OCI-LY3 (cell line): ENCODE measurements at regions not wholly inside any gene's neighbourhood (a gene's known extent, or its start where the extent isn't known, plus 50 kb on each side); places are given as distances from the start of the nearest gene placed in this dataset.
"Not testable (repeated sequence)": the region's sequence is repeated elsewhere in the genome, so short reads cannot be mapped to it uniquely, and the experiment has no call there.

Source experiments
- H2AFZ ChIP-seq: fragments of 200-600, 300-600 bp; shearing (Covaris generic); 2 replicates; pipeline ENCODE4 v1.6.0; 2014; ENCODE audit warnings: antibody characterized with exemption, low read depth, low read length
- H3K27ac ChIP-seq: fragments of 200-600, 300-600 bp; sonication (generic); 2 replicates; pipeline ENCODE4 v1.5.1; 2014; ENCODE audit warnings: mild to moderate bottlenecking, low read length, moderate library complexity, mixed read lengths
- H3K27me3 ChIP-seq: fragments of 200-600, 300-600 bp; sonication (generic); 2 replicates; pipeline ENCODE4 v1.6.1; 2014; ENCODE audit warnings: low read depth, low read length, mixed read lengths
- H3K36me3 ChIP-seq: fragments of 200-600, 300-600 bp; sonication (generic); replicated peaks from 2 replicates; pipeline ENCODE3; 2014; ENCODE audit warnings: low read depth, low read length, mixed read lengths
- H3K4me1 ChIP-seq: fragments of 300-600, 200-600 bp; sonication (generic); 2 replicates; pipeline ENCODE4 v1.6.1; 2014; ENCODE audit warnings: low read length, mixed read lengths
- H3K4me2 ChIP-seq: fragments of 200-600, 300-600 bp; sonication (generic); 2 replicates; pipeline ENCODE4 v1.6.1; 2014; ENCODE audit warnings: low read length, mixed read lengths
- H3K4me3 ChIP-seq: fragments of 300-600, 200-600 bp; sonication (generic); 2 replicates; pipeline ENCODE4 v1.5.1; 2014; ENCODE audit warnings: antibody characterized with exemption, mild to moderate bottlenecking, low read length, moderate library complexity
- H3K79me2 ChIP-seq: fragments of 300-600, 200-600 bp; shearing (Covaris generic); 2 replicates; pipeline ENCODE4 v1.6.1; 2014; ENCODE audit warnings: mild to moderate bottlenecking, low read length, mixed read lengths
- H3K9ac ChIP-seq: fragments of 300-600, 200-600 bp; shearing (Covaris generic); 2 replicates; pipeline ENCODE4 v1.6.0; 2014; ENCODE audit warnings: mild to moderate bottlenecking, low read length, moderate library complexity
- H3K9me3 ChIP-seq: fragments of 200-600, 300-600 bp; shearing (Covaris generic); 2 replicates; pipeline ENCODE4 v1.6.1; 2014; ENCODE audit warnings: low read length, mixed read lengths; ENCODE audit not compliant: insufficient read depth
- H4K20me1 ChIP-seq: fragments of 200-600, 300-600 bp; sonication (generic); 2 replicates; pipeline ENCODE4 v1.6.1; 2016; ENCODE audit warnings: low read length, mixed read lengths; ENCODE audit not compliant: insufficient read depth
- EZH2phosphoT487 ChIP-seq: fragments of 200-600 bp; shearing (Covaris generic); IDR thresholded peaks from 2 replicates; pipeline ENCODE4 v1.6.1; 2018; ENCODE audit warnings: antibody characterized with exemption, mixed run types, low read depth
- TF ChIP-seq, protein P1 (sequence below): fragments of 200-600, 300-600 bp; sonication (generic); IDR thresholded peaks from 2 replicates; pipeline ENCODE4 v1.5.1; 2014; ENCODE audit warnings: antibody characterized with exemption, low read length, low read depth

DNA sequence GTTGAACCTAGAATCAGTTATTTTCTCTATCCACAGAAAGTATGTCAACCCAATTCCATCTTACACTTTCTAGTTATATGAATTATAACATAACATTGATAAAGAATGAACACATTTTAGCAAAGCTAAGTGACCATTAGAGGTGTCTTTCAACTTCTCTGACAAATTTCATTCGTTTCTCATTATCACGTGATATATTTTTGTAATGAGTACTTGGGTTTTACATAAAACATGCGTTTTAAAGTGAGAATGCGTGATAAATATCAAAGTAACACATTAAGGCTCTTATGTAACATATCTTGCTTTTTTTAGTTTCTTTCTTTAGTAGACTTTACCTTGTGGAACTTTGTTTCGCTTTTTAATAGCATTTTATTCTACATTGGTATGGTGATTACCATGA lies 1715.1 kb upstream of the IGFBP7 start:
- H3K27me3 ChIP-seq: no peaks in the 10 kb centered on the region
- TF ChIP-seq EZH2phosphoT487: no peak
- TF ChIP-seq, protein P1, sequence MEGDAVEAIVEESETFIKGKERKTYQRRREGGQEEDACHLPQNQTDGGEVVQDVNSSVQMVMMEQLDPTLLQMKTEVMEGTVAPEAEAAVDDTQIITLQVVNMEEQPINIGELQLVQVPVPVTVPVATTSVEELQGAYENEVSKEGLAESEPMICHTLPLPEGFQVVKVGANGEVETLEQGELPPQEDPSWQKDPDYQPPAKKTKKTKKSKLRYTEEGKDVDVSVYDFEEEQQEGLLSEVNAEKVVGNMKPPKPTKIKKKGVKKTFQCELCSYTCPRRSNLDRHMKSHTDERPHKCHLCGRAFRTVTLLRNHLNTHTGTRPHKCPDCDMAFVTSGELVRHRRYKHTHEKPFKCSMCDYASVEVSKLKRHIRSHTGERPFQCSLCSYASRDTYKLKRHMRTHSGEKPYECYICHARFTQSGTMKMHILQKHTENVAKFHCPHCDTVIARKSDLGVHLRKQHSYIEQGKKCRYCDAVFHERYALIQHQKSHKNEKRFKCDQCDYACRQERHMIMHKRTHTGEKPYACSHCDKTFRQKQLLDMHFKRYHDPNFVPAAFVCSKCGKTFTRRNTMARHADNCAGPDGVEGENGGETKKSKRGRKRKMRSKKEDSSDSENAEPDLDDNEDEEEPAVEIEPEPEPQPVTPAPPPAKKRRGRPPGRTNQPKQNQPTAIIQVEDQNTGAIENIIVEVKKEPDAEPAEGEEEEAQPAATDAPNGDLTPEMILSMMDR: no peak
- H3K27ac ChIP-seq: no peak overlapping the region
- H3K9me3 ChIP-seq: no peaks in the 10 kb centered on the region
- no peaks in the 10 kb centered on the region for H4K20me1 ChIP-seq
- H3K4me2 ChIP-seq: no peak overlapping the region
- H3K9ac ChIP-seq: no peak overlapping the region
- no peaks in the 10 kb centered on the region for H3K79me2 ChIP-seq
- no peaks in the 10 kb centered on the region for H3K36me3 ChIP-seq
- H3K4me1 ChIP-seq: no peaks in the 10 kb centered on the region
- no peak overlapping the region for H3K4me3 ChIP-seq
- H2AFZ ChIP-seq: no peak overlapping the region

DNA sequence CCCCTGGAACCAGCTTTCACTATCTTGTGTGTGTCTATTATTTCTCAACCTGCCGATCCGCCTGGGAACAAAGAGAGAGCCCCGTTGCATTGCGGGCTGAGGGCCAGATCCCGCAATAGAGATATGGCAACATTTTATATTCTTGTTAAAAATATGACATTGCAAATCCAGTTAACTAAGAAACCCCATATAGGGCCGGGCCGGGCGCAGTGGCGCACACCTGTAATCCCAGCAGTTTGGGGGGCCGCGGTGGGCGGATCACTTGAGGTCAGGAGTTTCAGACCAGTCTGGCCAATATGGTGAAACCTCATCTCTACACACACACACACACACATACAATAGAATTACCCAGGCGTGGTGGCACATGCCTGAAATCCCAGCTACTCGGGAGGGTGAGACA lies 1708.4 kb upstream of the IGFBP7 start:
- not testable (repeated sequence) for H3K9ac ChIP-seq, H3K27me3 ChIP-seq, H2AFZ ChIP-seq, H3K36me3 ChIP-seq, H3K79me2 ChIP-seq, H3K27ac ChIP-seq, H3K9me3 ChIP-seq, H4K20me1 ChIP-seq, H3K4me2 ChIP-seq, H3K4me3 ChIP-seq
- H3K4me1 ChIP-seq: peaks cover 26% of the 10 kb centered on the region

DNA sequence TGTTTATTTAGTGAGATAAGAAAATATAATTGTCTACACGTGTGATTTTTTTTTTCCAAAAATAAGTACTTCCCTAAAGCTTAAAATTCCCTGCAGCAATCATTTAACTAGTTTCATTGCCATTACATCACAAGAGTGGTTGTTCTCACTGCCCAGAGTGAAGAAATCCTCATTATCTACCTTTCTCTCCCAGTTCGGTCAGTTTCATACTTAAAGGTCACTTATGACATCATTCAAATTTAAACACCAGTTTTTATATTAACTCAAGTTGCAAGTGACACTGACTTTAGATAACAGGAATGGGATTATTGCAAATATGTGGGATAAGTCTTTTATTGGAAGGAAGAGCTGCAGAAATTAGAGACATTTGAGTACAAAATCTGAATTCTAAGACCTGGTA lies 1699.8 kb upstream of the IGFBP7 start:
- Histone ChIP-seq H3K4me3 (no peak overlapping the region), H3K27ac (no peak overlapping the region), H3K27me3 (no peaks in the 10 kb centered on the region), H3K4me1 (peaks cover 6% of the 10 kb centered on the region; the same call in 1 of the 2 replicates), H3K79me2 (no peaks in the 10 kb centered on the region), H3K9me3 (no peaks in the 10 kb centered on the region; the same call in 1 of the 2 replicates), H3K9ac (no peak overlapping the region), H4K20me1 (no peaks in the 10 kb centered on the region), H3K4me2 (no peak overlapping the region), H2AFZ (no peak overlapping the region), H3K36me3 (peaks cover 3% of the 10 kb centered on the region)
- TF ChIP-seq, protein P1: no peak
- no peak for TF ChIP-seq EZH2phosphoT487

DNA sequence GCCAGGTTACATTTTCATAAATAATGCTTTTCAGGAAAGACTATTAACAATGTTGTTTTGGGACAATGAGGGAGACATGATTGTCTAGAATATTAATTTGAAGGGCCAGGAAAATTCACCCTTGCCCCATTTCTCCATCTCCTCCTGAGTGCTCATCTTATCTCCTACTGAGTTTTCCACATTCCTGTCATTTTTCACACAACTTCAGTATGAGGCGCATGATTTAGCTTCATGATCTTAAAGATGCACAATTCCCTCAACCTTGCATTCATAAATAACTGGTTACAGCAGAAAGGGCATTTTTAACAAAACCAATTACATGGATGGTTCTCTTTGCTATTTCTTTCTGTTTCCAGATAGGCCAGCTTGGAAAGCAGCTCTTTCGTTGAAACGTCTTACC lies 1699.2 kb upstream of the IGFBP7 start:
- no peak overlapping the region for H2AFZ ChIP-seq
- no peaks in the 10 kb centered on the region for H3K79me2 ChIP-seq
- no peaks in the 10 kb centered on the region for H3K9me3 ChIP-seq
- no peaks in the 10 kb centered on the region for H3K36me3 ChIP-seq
- TF ChIP-seq, protein P1: no peak
- no peak for TF ChIP-seq EZH2phosphoT487
- H3K9ac ChIP-seq: no peak overlapping the region
- H3K4me3 ChIP-seq: no peak overlapping the region
- H3K4me1 ChIP-seq: peaks cover 6% of the 10 kb centered on the region; the same call in 1 of the 2 replicates
- H4K20me1 ChIP-seq: no peaks in the 10 kb centered on the region
- H3K27me3 ChIP-seq: no peaks in the 10 kb centered on the region
- H3K27ac ChIP-seq: no peak overlapping the region
- H3K4me2 ChIP-seq: no peak overlapping the region

DNA sequence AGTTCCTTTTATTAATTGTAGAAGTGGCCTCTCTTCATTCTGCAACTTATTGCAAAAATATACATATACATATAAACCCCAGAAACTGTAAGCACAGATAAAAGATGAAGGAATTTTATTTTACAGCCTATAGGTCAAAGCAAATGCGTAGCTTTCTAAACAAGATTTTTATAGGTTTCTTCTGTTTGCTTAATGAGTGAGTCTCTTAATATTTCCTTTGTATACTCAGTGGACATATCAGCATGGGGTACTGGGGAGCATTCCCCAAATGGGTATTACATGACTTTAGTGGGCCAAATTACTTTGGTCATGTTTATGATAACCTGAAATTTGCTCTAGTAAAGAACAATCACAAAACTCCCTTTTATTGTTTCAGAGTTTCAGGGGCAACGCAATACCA lies 1698.6 kb upstream of the IGFBP7 start:
- H3K4me3 ChIP-seq: no peak overlapping the region
- peaks cover 4% of the 10 kb centered on the region; the same call in 1 of the 2 replicates for H3K4me1 ChIP-seq
- H2AFZ ChIP-seq: no peak overlapping the region
- no peaks in the 10 kb centered on the region for H4K20me1 ChIP-seq
- no peaks in the 10 kb centered on the region for H3K36me3 ChIP-seq
- no peak overlapping the region for H3K4me2 ChIP-seq
- no peaks in the 10 kb centered on the region for H3K9me3 ChIP-seq
- TF ChIP-seq, protein P1: no peak
- no peak for TF ChIP-seq EZH2phosphoT487
- no peak overlapping the region for H3K27ac ChIP-seq
- H3K79me2 ChIP-seq: no peaks in the 10 kb centered on the region
- H3K27me3 ChIP-seq: no peaks in the 10 kb centered on the region
- no peak overlapping the region for H3K9ac ChIP-seq
